Tibial nerve (tissue), 4 donors: ENCODE measurements at regions not wholly inside any gene's neighbourhood (a gene's known extent, or its start where the extent isn't known, plus 50 kb on each side); places are given as distances from the start of the nearest gene placed in this dataset.

ENCODE experiments used
- DNase-seq, 2 donors: peaks; one replicate each; pipeline ENCODE4 v3.0.0-alpha.2; 2019; ENCODE audit warnings: low spot score in 2 of 2
- H3K27ac ChIP-seq, 4 donors: fragments of 200-600 bp; sonication (generic) in 3 of 4; one replicate each; pipeline ENCODE4 v1.5.1; 2017 to 2019; ENCODE audit warnings: mild to moderate bottlenecking in 1 of 4
- H3K27me3 ChIP-seq, 2 donors: fragments of 200-600 bp; sonication (generic) in 1 of 2; one replicate each; pipeline versions ENCODE4 v1.5.1 to v1.6.0; 2017 to 2019
- H3K36me3 ChIP-seq, 3 donors: fragments of 200-600 bp; sonication (generic); one replicate each; pipeline ENCODE4 v1.5.1; 2018 to 2019
- H3K4me1 ChIP-seq, 4 donors: fragments of 200-600 bp; sonication (generic) in 3 of 4; one replicate each; pipeline ENCODE4 v1.5.1; 2017 to 2019
- H3K4me3 ChIP-seq, 4 donors: fragments of 200-600 bp; sonication (generic) in 3 of 4; one replicate each; pipeline ENCODE4 v1.5.1; 2017 to 2019; ENCODE audit warnings: mild to moderate bottlenecking in 1 of 4, moderate library complexity in 1 of 4
- H3K9me3 ChIP-seq, 4 donors: fragments of 200-600 bp; sonication (generic) in 3 of 4; one replicate each; pipeline ENCODE4 v1.5.1; 2017 to 2019
- EP300 ChIP-seq, 2 donors: sonication (generic); formaldehyde crosslinking; IDR thresholded peaks; one replicate each; pipeline ENCODE4 v1.6.1; 2017; ENCODE audit warnings: antibody characterized with exemption in 2 of 2, mild to moderate bottlenecking in 1 of 2
- POLR2A ChIP-seq, 2 donors: fragments of 450-650 bp; IDR thresholded peaks; one replicate each; pipeline ENCODE4 v1.6.1; 2017; ENCODE audit warnings: antibody characterized with exemption in 2 of 2, mild to moderate bottlenecking in 2 of 2, moderate library complexity in 2 of 2
- WGBS, 2 donors: methylation state at CpG; one replicate each; pipeline ENCODE4 v1.1.5; 2018; 5-methylcytosine and 5-hydroxymethylcytosine counted together
- TF ChIP-seq, protein P1 (sequence below), 5 experiments: fragments of 200-600 bp in 3 of 5; fragments of 450-650 bp in 2 of 5; sonication (generic) in 3 of 5; IDR thresholded peaks; one replicate each; pipeline ENCODE4 v1.5.1; 2016 to 2019; ENCODE audit warnings: antibody characterized with exemption in 5 of 5, mild to moderate bottlenecking in 3 of 5, moderate library complexity in 2 of 5

- TF ChIP-seq POLR2A (IDR thresholded peaks at IDR 0.05) (no peak), EP300 (IDR thresholded peaks at IDR 0.05) (no peak)
- TF ChIP-seq, protein P1, sequence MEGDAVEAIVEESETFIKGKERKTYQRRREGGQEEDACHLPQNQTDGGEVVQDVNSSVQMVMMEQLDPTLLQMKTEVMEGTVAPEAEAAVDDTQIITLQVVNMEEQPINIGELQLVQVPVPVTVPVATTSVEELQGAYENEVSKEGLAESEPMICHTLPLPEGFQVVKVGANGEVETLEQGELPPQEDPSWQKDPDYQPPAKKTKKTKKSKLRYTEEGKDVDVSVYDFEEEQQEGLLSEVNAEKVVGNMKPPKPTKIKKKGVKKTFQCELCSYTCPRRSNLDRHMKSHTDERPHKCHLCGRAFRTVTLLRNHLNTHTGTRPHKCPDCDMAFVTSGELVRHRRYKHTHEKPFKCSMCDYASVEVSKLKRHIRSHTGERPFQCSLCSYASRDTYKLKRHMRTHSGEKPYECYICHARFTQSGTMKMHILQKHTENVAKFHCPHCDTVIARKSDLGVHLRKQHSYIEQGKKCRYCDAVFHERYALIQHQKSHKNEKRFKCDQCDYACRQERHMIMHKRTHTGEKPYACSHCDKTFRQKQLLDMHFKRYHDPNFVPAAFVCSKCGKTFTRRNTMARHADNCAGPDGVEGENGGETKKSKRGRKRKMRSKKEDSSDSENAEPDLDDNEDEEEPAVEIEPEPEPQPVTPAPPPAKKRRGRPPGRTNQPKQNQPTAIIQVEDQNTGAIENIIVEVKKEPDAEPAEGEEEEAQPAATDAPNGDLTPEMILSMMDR (IDR thresholded peaks at IDR 0.05): no peak
- no peaks in the 10 kb centered on the region for H3K9me3 ChIP-seq
- DNase-seq: no peak
- 47 to 50% methylated on average over 4 of the region's 4 CpGs for WGBS, 2 donors
- H3K36me3 ChIP-seq: no peaks in the 10 kb centered on the region
- H3K27ac ChIP-seq: no peak overlapping the region
- no peaks in the 10 kb centered on the region for H3K4me1 ChIP-seq
- no peaks in the 10 kb centered on the region for H3K27me3 ChIP-seq
- no peak overlapping the region for H3K4me3 ChIP-seq
Observed at GRCh38 chr3:25120665-25121064, 307.4 kb upstream of the RARB start.

DNA sequence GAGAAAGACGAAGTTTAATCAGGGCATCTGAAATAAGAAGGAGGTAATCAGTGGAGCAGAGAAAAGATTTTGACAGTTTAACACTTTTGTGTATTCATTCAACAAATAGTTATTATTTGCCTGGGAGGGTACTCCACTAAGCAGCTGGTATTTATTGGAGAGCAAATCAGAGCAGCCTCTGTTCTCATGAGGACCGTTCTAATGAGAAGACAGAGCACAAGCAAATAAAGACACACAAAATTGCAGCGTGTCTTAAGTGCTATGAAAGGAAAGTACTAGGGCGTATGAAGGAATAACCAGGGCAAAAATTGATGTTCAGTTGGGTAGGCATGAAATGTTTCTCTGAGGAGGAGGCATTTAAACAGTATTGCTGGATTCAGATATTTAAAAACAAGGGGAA is 302.9 kb upstream of the RARB start:
- H3K27ac ChIP-seq: no peak overlapping the region
- H3K27me3 ChIP-seq: no peaks in the 10 kb centered on the region
- WGBS, 2 donors: 56 to 57% methylated on average over 4 of the region's 4 CpGs
- no peak for TF ChIP-seq POLR2A (IDR thresholded peaks at IDR 0.05)
- no peak for TF ChIP-seq EP300 (IDR thresholded peaks at IDR 0.05)
- TF ChIP-seq, protein P1 (IDR thresholded peaks at IDR 0.05): no peak
- no peaks in the 10 kb centered on the region for H3K4me1 ChIP-seq
- H3K36me3 ChIP-seq: no peaks in the 10 kb centered on the region
- no peak for DNase-seq
- H3K9me3 ChIP-seq: peaks cover 0 to 28% (median 8%) of the 10 kb centered on the region in 4 donors
- H3K4me3 ChIP-seq: no peak overlapping the region

DNA sequence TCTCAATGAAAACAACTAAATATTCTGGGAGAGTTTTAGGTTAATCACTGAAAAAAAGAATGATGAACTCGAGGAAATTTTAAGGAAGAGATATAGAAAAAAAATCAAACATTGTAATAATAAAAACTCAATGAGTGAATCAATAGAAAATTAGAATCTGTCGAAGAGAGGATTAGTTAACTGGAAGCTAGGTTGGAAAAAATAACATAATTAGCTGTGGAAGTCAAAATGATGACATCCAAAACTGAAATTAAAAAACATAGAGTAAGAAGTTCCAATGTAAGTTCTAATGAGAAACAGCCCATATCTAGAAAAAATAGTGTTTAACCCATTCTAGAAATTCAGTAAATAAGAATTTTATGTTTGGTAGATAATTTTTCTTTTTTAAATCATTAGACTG is 299.3 kb upstream of the RARB start:
- no peak for TF ChIP-seq POLR2A (IDR thresholded peaks at IDR 0.05)
- TF ChIP-seq, protein P1 (IDR thresholded peaks at IDR 0.05): no peak
- no peak for TF ChIP-seq EP300 (IDR thresholded peaks at IDR 0.05)
- no peak overlapping the region for H3K27ac ChIP-seq
- no peaks in the 10 kb centered on the region for H3K36me3 ChIP-seq
- 86 to 92% methylated on average over 2 of the region's 2 CpGs for WGBS, 2 donors
- H3K27me3 ChIP-seq: no peaks in the 10 kb centered on the region
- peaks cover 0 to 28% (median 8%) of the 10 kb centered on the region in 4 donors for H3K9me3 ChIP-seq
- DNase-seq: no peak
- H3K4me3 ChIP-seq: no peak overlapping the region
- H3K4me1 ChIP-seq: no peaks in the 10 kb centered on the region

DNA sequence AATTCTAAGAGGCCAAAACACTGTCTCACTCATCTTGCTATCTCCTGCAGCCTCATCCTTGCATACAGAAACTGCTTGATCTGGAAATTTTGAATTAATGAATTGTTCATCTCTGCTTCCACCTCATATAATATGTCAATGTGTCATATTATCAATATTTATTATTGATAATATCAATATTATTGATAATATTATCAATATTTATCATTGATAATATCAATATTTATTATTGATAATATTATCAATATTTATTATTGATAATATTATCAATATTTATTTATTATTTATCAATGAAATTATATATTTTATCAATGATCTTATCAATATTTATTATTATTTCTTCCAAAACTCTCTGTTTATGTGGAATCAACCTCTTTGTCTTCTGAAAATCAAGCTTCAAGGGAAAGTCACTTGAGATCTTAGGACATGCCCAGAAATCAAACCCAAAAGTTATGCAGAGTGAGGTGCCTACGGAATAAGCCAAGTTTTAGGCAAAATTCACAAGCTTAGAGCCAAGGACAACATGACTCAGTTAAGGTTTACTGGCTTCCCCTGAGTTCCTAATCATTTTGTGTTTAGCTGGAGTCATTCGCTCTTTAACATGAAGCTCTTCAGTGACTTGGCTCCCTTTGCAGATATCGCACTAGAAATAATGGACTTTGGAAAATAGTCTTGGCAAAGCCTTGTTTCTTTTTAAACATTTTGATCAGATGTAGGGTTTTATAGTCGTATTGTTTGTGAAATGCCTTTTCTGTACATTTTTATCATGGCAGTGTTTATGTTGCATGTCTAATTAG is 297.1 kb upstream of the RARB start:
- H3K36me3 ChIP-seq: no peaks in the 10 kb centered on the region
- no peaks in the 10 kb centered on the region for H3K4me1 ChIP-seq
- H3K27me3 ChIP-seq: no peaks in the 10 kb centered on the region
- 71 to 79% methylated on average over 4 of the region's 4 CpGs for WGBS, 2 donors
- H3K4me3 ChIP-seq: no peak overlapping the region
- TF ChIP-seq EP300 (IDR thresholded peaks at IDR 0.05) (no peak), POLR2A (IDR thresholded peaks at IDR 0.05) (no peak)
- TF ChIP-seq, protein P1 (IDR thresholded peaks at IDR 0.05): no peak
- H3K27ac ChIP-seq: no peak overlapping the region
- no peak for DNase-seq
- peaks cover 0 to 28% (median 8%) of the 10 kb centered on the region in 4 donors for H3K9me3 ChIP-seq

- Histone ChIP-seq H3K9me3 (peaks cover 0 to 17% (median 5%) of the 10 kb centered on the region in 4 donors), H3K4me1 (no peaks in the 10 kb centered on the region), H3K27ac (no peak overlapping the region), H3K4me3 (no peak overlapping the region), H3K36me3 (no peaks in the 10 kb centered on the region), H3K27me3 (no peaks in the 10 kb centered on the region)
- 55 to 59% methylated on average over 3 of the region's 3 CpGs for WGBS, 2 donors
- DNase-seq: no peak
- TF ChIP-seq, protein P1 (IDR thresholded peaks at IDR 0.05): no peak
- TF ChIP-seq POLR2A (IDR thresholded peaks at IDR 0.05) (no peak), EP300 (IDR thresholded peaks at IDR 0.05) (no peak)
Observed at GRCh38 chr3:25133588-25133987, 294.5 kb upstream of the RARB start.
